ENCODE measurements at regions not wholly inside any gene's neighbourhood (a gene's known extent, or its start where the extent isn't known, plus 50 kb on each side); places are given as distances from the start of the nearest gene placed in this dataset.

DNA sequence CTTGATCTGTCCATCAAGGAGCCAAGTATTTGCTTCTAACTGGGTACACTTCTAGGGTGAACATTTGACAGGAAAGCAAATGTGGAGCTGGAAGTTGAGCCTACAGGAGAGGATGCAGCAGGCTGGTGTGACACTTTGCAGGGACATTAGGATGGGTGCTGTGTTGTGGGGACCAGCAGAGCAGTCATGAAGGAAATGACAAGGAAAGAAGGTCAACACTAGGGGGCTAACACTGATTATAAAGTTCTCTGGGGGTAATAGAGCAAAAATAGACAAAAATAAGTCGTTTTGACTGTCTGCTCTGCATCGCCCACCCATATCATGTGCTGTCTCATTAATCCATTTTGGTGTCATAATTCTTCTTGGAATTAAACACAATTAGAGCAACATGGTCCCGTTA lies 652.4 kb downstream of the STK39 start:
- TF ChIP-seq FOXK2 (IDR thresholded peaks at IDR 0.05): no peak
- TF ChIP-seq, protein P1, sequence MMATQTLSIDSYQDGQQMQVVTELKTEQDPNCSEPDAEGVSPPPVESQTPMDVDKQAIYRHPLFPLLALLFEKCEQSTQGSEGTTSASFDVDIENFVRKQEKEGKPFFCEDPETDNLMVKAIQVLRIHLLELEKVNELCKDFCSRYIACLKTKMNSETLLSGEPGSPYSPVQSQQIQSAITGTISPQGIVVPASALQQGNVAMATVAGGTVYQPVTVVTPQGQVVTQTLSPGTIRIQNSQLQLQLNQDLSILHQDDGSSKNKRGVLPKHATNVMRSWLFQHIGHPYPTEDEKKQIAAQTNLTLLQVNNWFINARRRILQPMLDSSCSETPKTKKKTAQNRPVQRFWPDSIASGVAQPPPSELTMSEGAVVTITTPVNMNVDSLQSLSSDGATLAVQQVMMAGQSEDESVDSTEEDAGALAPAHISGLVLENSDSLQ (IDR thresholded peaks at IDR 0.05): no peak
- no peak for TF ChIP-seq FOXA1 (IDR thresholded peaks at IDR 0.05)
- TF ChIP-seq SP1 (IDR thresholded peaks at IDR 0.05): no peak
- TF ChIP-seq HDGF (IDR thresholded peaks at IDR 0.05; ENCODE audit: borderline replicate concordance): no peak
- no peak for TF ChIP-seq LEF1 (IDR thresholded peaks at IDR 0.05; ENCODE audit: borderline replicate concordance)
- TF ChIP-seq SUZ12 (IDR thresholded peaks at IDR 0.05): no peak
- no peak for TF ChIP-seq ARNT (IDR thresholded peaks at IDR 0.05)
- TF ChIP-seq FOXM1 (IDR thresholded peaks at IDR 0.05; ENCODE audit: borderline replicate concordance): no peak
- no peak for TF ChIP-seq ZNF384 (IDR thresholded peaks at IDR 0.05)
- TF ChIP-seq L3MBTL2 (conservative IDR thresholded peaks at IDR 0.05): no peak
- no peak for TF ChIP-seq BHLHE40 (IDR thresholded peaks at IDR 0.05; ENCODE audit: borderline replicate concordance)
- CTCF ChIA-PET: no interaction called here

DNA sequence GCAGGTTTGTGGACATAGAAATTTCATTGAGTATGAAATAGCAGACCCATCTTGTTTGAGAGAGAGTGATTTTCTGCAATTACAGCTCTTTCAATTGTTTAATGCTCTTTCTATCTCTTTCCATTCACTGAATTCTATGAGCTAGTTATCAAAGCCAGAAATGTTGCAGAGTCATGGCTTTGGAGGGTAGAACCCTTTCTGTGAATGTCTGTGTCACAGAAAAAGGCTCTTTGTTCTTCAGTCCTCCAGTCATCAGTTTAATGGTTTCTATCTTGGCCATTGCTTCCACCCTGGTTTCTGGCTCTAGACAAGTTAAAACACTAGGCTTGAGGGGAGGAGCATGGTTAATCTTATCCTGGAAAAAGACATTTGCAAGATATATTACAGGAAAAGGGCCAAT lies 655.0 kb downstream of the STK39 start:
- POLR2A ChIA-PET: no interaction called here
- TF ChIP-seq FOXK2 (IDR thresholded peaks at IDR 0.05): no peak
- TF ChIP-seq, protein P1 (IDR thresholded peaks at IDR 0.05): no peak
- TF ChIP-seq CTBP1 (IDR thresholded peaks at IDR 0.05; ENCODE audit: borderline replicate concordance): no peak
- no peak for TF ChIP-seq NFRKB (IDR thresholded peaks at IDR 0.05)
- no peak for TF ChIP-seq ELF4 (IDR thresholded peaks at IDR 0.05)
- TF ChIP-seq BHLHE40 (IDR thresholded peaks at IDR 0.05; ENCODE audit: borderline replicate concordance): no peak
- TF ChIP-seq L3MBTL2 (conservative IDR thresholded peaks at IDR 0.05): no peak
- TF ChIP-seq HDGF (IDR thresholded peaks at IDR 0.05; ENCODE audit: borderline replicate concordance): no peak
- no peak for TF ChIP-seq ARNT (IDR thresholded peaks at IDR 0.05)
- TF ChIP-seq FOXA1 (IDR thresholded peaks at IDR 0.05): no peak
- no peak for TF ChIP-seq TARDBP (IDR thresholded peaks at IDR 0.05)
- no peak for TF ChIP-seq LEF1 (IDR thresholded peaks at IDR 0.05; ENCODE audit: borderline replicate concordance)
- TF ChIP-seq ZNF384 (IDR thresholded peaks at IDR 0.05): no peak
- TF ChIP-seq FOXM1 (IDR thresholded peaks at IDR 0.05; ENCODE audit: borderline replicate concordance): no peak
- DNase-seq (ENCODE audit: extremely low spot score): no peak
- CTCF ChIA-PET: no interaction called here

More for the DNA sequence above, 652.4 kb downstream of the STK39 start:
- DNase-seq (ENCODE audit: extremely low spot score): no peak
- POLR2A ChIA-PET: no interaction called here

DNA sequence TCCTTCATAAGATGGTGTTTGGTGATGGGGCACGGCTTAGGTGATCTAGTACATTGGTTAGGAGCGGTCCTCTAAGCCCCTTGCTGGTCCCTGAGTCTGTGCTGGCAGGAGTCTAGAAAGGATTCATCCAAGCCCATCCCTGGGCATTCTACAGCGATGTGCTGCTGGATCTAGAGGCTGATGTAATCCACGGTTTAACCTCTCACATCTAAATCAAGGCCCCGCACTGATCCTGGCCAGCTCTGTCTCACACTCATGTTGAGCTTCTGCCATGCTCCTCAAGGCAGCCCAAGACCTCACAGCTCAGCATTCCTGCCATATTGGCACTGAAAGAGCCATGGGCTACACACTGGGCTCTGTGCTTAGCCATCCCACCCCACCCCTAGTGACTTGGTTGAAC lies 664.8 kb downstream of the STK39 start:
- CTCF ChIA-PET: no interaction called here
- POLR2A ChIA-PET: no interaction called here
- TF ChIP-seq SUZ12 (IDR thresholded peaks at IDR 0.05) (no peak), SP1 (IDR thresholded peaks at IDR 0.05) (no peak), NFRKB (IDR thresholded peaks at IDR 0.05) (no peak), BHLHE40 (IDR thresholded peaks at IDR 0.05; ENCODE audit: borderline replicate concordance) (no peak)
- TF ChIP-seq, protein P1 (IDR thresholded peaks at IDR 0.05): no peak
- no peak for DNase-seq (ENCODE audit: extremely low spot score)

DNA sequence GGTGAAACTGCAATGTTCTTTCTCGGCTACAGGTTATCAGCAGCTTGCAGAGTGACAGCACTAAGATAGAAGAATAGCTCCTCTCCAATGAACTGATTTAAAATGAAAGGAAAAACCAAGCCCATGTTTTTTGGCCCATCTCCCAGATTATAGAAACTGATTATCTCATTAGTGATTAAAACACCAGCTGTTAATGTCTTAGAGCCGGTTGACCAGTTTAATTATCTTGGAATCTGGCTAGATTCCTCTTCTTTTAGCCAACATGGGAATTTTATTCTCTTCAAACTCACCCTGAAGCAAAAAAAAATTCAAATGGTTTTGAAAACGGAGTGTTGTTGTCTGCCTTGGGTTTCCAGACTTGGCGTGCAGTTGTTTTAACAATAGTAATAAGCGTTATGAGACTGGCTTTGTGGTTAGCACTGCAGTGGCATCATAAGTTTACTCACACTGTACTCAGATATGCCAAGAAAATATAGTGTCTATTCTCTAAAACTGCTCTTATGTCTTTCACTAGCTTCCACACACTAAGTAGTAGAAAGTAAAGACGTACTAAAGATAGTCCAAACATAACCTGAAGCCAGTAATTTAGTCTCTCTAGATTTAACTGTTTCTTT lies 665.3 kb downstream of the STK39 start:
- ChIA-PET POLR2A (no interaction called here), CTCF (no interaction called here)
- TF ChIP-seq ELF4 (IDR thresholded peaks at IDR 0.05) (no peak), BHLHE40 (IDR thresholded peaks at IDR 0.05; ENCODE audit: borderline replicate concordance) (no peak), FOXK2 (IDR thresholded peaks at IDR 0.05) (no peak), SUZ12 (IDR thresholded peaks at IDR 0.05) (no peak), NFRKB (IDR thresholded peaks at IDR 0.05) (no peak), ARNT (IDR thresholded peaks at IDR 0.05) (no peak), L3MBTL2 (conservative IDR thresholded peaks at IDR 0.05) (no peak), SP1 (IDR thresholded peaks at IDR 0.05) (no peak), HDGF (IDR thresholded peaks at IDR 0.05; ENCODE audit: borderline replicate concordance) (no peak), FOXA1 (IDR thresholded peaks at IDR 0.05) (no peak), FOXM1 (IDR thresholded peaks at IDR 0.05; ENCODE audit: borderline replicate concordance) (no peak), TARDBP (IDR thresholded peaks at IDR 0.05) (no peak), LEF1 (IDR thresholded peaks at IDR 0.05; ENCODE audit: borderline replicate concordance) (no peak)
- TF ChIP-seq, protein P1 (IDR thresholded peaks at IDR 0.05): no peak
- no peak for DNase-seq (ENCODE audit: extremely low spot score)

DNA sequence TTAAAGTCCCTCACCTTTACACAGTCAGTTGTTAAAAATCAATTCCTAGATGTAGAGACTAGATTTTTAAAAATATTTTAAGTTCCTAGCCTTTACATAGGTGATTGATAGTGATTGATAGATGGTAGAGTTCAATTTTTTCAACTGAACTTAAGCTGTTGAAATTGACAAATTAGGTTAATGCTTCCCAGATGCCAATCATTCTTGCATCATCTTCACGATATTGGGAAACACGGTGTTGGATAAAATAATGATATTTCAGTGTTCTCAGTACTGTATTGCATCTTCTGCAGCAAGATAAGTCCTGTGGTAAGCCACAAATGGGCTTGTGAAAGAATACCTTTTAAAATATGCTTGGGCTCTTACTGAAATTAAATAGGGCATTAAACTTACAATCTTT lies 667.6 kb downstream of the STK39 start:
- ChIA-PET CTCF (interaction anchor here (0.5 kb wide), 1 partner anchor 37 kb away, joined by 3 read pairs; no protein-coding TSS in a partner anchor), POLR2A (no interaction called here)
- no peak for TF ChIP-seq NFRKB (IDR thresholded peaks at IDR 0.05)
- no peak for TF ChIP-seq SP1 (IDR thresholded peaks at IDR 0.05)
- no peak for TF ChIP-seq FOXA1 (IDR thresholded peaks at IDR 0.05)
- DNase-seq (ENCODE audit: extremely low spot score): no peak

DNA sequence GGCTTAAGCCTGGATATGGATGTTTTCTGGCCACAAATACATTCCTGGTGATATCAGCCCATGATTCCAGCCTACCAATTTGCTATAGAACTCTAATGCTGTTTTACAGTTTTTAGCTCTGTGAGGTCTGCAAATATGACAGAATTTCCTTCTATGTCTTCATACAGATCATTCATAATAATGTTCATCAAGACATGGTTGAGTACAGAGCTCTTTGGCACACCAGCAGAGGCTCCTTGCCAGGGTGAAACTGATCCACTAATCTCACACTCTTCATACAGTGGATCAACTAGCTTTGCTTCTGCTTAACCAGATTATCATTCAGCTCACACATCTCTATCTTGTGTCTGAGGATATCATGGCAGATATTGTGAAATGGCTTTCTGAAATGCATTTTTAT lies 672.1 kb downstream of the STK39 start:
- DNase-seq (ENCODE audit: extremely low spot score): no peak
- CTCF ChIA-PET: no interaction called here
- TF ChIP-seq ELF4 (IDR thresholded peaks at IDR 0.05): no peak
- POLR2A ChIA-PET: no interaction called here
